H1 (cell line): ENCODE measurements at regions not wholly inside any gene's neighbourhood (a gene's known extent, or its start where the extent isn't known, plus 50 kb on each side); places are given as distances from the start of the nearest gene placed in this dataset.

Experiments used
- BACH1 ChIP-seq: IDR thresholded peaks from 2 replicates; pipeline ENCODE4 v1.6.1; 2012; ENCODE audit warnings: low read length, improper control_type of control experiment
- CBX8 ChIP-seq: fragments of 300-800, 300-1000 bp; sonication (generic); IDR thresholded peaks from 2 replicates; pipeline ENCODE4 v1.7.1; 2016; ENCODE audit warnings: low read depth, low read length, borderline replicate concordance
- CHD1 ChIP-seq: IDR thresholded peaks from 2 replicates; pipeline ENCODE4 v1.6.1; 2012; ENCODE audit warnings: low read depth, low read length, improper control_type of control experiment
- CTCF ChIP-seq, 3 experiments: IDR thresholded peaks; 1 replicate in 2 of 3; 2 replicates in 1 of 3; pipeline versions ENCODE4 v1.5.1 to v1.6.1; 2011; ENCODE audit warnings: low read length in 3 of 3, mild to moderate bottlenecking in 3 of 3, inconsistent platforms in 2 of 3, low read depth in 1 of 3, moderate library complexity in 1 of 3; ENCODE audit not compliant: insufficient read depth in 1 of 3; ENCODE audit errors: control extremely low read depth in 1 of 3
- EZH2 ChIP-seq: fragments of 200-600 bp; sonication (generic); IDR thresholded peaks from 2 replicates; pipeline ENCODE4 v1.7.1; 2012; ENCODE audit warnings: low read depth, mild to moderate bottlenecking, moderate library complexity, low read length, inconsistent platforms; ENCODE audit not compliant: severe bottlenecking
- POLR2A ChIP-seq, 2 experiments: IDR thresholded peaks; 1 replicate in 1 of 2; 2 replicates in 1 of 2; pipeline ENCODE4 v1.6.1; 2011; ENCODE audit warnings: low read depth in 2 of 2, low read length in 2 of 2, mild to moderate bottlenecking in 2 of 2; ENCODE audit errors: control extremely low read depth in 1 of 2
- RAD21 ChIP-seq, 2 experiments: IDR thresholded peaks in 1 of 2; conservative IDR thresholded peaks in 1 of 2; 2 replicates each; pipeline ENCODE4 v1.6.1; 2011; ENCODE audit warnings: low read depth in 2 of 2, low read length in 2 of 2, improper control_type of control experiment in 1 of 2, inconsistent platforms in 1 of 2, mild to moderate bottlenecking in 1 of 2, moderate library complexity in 1 of 2
- SP4 ChIP-seq: IDR thresholded peaks from 2 replicates; pipeline ENCODE4 v1.6.1; 2012; ENCODE audit warnings: low read length, inconsistent platforms
- TF ChIP-seq, protein P1 (sequence below): IDR thresholded peaks from 2 replicates; pipeline ENCODE4 v1.6.1; 2012; ENCODE audit warnings: inconsistent platforms
- TF ChIP-seq, protein P2 (sequence below): IDR thresholded peaks from 2 replicates; pipeline ENCODE4 v1.6.1; 2011; ENCODE audit warnings: low read length, improper control_type of control experiment

DNA sequence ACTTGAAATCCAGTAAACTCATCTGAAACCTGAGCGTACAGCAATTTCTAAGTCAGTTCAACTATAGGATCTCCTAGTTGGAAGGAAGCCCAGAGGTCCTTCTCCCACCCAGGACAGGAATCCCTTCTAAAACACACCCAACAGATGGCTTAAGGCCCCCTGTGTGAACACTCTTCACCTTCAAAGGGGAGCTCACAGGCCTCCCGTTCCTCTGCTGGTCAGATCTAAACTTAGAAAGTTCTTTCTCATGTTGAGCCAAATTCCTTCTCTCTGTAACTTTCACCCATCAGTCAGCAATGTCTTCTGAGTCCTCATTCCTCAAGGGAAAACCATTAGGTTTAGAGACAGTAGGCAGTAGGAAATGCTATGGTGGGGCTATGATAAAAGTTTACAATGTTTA is 355.2 kb downstream of the PCNX1 start:
- TF ChIP-seq CTCF (IDR thresholded peaks at IDR 0.05; ENCODE audit: control extremely low read depth in 1 of 3, insufficient read depth in 1 of 3, low read depth in 1 of 3, low read length in 3 of 3) (no peak), CHD1 (no peak), EZH2 (no peak), SP4 (no peak), CBX8 (no peak), RAD21 (IDR thresholded peaks at IDR 0.05 in 1 of 2, conservative IDR thresholded peaks at IDR 0.05 in 1 of 2; ENCODE audit: low read depth in 2 of 2, low read length in 2 of 2) (no peak), POLR2A (IDR thresholded peaks at IDR 0.05; ENCODE audit: control extremely low read depth in 1 of 2, low read depth in 2 of 2, low read length in 2 of 2) (no peak), BACH1 (no peak)
- TF ChIP-seq, protein P1, sequence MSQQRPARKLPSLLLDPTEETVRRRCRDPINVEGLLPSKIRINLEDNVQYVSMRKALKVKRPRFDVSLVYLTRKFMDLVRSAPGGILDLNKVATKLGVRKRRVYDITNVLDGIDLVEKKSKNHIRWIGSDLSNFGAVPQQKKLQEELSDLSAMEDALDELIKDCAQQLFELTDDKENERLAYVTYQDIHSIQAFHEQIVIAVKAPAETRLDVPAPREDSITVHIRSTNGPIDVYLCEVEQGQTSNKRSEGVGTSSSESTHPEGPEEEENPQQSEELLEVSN = no peak
- TF ChIP-seq, protein P2, sequence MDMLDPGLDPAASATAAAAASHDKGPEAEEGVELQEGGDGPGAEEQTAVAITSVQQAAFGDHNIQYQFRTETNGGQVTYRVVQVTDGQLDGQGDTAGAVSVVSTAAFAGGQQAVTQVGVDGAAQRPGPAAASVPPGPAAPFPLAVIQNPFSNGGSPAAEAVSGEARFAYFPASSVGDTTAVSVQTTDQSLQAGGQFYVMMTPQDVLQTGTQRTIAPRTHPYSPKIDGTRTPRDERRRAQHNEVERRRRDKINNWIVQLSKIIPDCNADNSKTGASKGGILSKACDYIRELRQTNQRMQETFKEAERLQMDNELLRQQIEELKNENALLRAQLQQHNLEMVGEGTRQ = no peak
